Inflammatory macrophage treated with lipopolysaccharide for 1 hour (primary cell): ENCODE measurements at regions not wholly inside any gene's neighbourhood (a gene's known extent, or its start where the extent isn't known, plus 50 kb on each side); places are given as distances from the start of the nearest gene placed in this dataset.
A peak's percentile ranks its signal among the peaks of the same experiment; 100 is the strongest.
"Not testable (repeated sequence)": the region's sequence is repeated elsewhere in the genome, so short reads cannot be mapped to it uniquely, and the experiment has no call there.

Source experiments
- DNase-seq, 2 donors: peaks; one replicate each; pipeline ENCODE4 v3.0.0-alpha.2; 2020 to 2022

- DNase-seq: not testable (repeated sequence)
Measured at GRCh38 chr3:130151555-130151954, 69.9 kb downstream of the ALG1L2 start.

- DNase-seq: not testable (repeated sequence)
Measured at GRCh38 chr3:130153247-130153646, 71.6 kb downstream of the ALG1L2 start.

GRCh38 chr3:130155464-130155863, 73.8 kb downstream of the ALG1L2 start:
- DNase-seq: not testable (repeated sequence)

GRCh38 chr3:130166856-130167255, 85.2 kb downstream of the ALG1L2 start:
- DNase-seq: not testable (repeated sequence)

- DNase-seq: not testable (repeated sequence)
Measured at GRCh38 chr3:130175195-130175594, 93.6 kb downstream of the ALG1L2 start.

GRCh38 chr3:130176476-130177256, 95.0 kb downstream of the ALG1L2 start:
- DNase-seq: not testable (repeated sequence)

GRCh38 chr3:130178835-130179234, 97.2 kb downstream of the ALG1L2 start:
- not testable (repeated sequence) for DNase-seq

- DNase-seq: peak; percentile 4 to 36
Measured at GRCh38 chr3:130179353-130179970, 97.8 kb downstream of the ALG1L2 start.

- DNase-seq: not testable (repeated sequence)
Measured at GRCh38 chr3:130182475-130182874, 100.8 kb downstream of the ALG1L2 start.

GRCh38 chr3:130183689-130184088, 102.1 kb downstream of the ALG1L2 start:
- DNase-seq: not testable (repeated sequence)

- not testable (repeated sequence) for DNase-seq
Measured at GRCh38 chr3:130184152-130185024, 102.8 kb downstream of the ALG1L2 start.

GRCh38 chr3:130201272-130201671, 119.6 kb downstream of the ALG1L2 start:
- DNase-seq: not testable (repeated sequence)

GRCh38 chr3:130203633-130204032, 122.0 kb downstream of the ALG1L2 start:
- not testable (repeated sequence) for DNase-seq

- no peak for DNase-seq
Measured at GRCh38 chr3:130227540-130227939, 117.9 kb upstream of the COL6A5 start.

- DNase-seq: peak in 1 of 2 donors; percentile 2
Measured at GRCh38 chr3:130242850-130243569, 102.5 kb upstream of the COL6A5 start.

GRCh38 chr3:130243808-130244207, 101.7 kb upstream of the COL6A5 start:
- DNase-seq: no peak

GRCh38 chr3:130250982-130251381, 94.5 kb upstream of the COL6A5 start:
- no peak for DNase-seq

- DNase-seq: no peak
Measured at GRCh38 chr3:130255442-130255841, 90.0 kb upstream of the COL6A5 start.

- DNase-seq: no peak
Measured at GRCh38 chr3:130256821-130257340, 88.6 kb upstream of the COL6A5 start.

GRCh38 chr3:130258532-130258952, 86.9 kb upstream of the COL6A5 start:
- DNase-seq: no peak

- DNase-seq: no peak
Measured at GRCh38 chr3:130259166-130259874, 86.2 kb upstream of the COL6A5 start.

GRCh38 chr3:130260918-130261317, 84.6 kb upstream of the COL6A5 start:
- no peak for DNase-seq
